GM12801 (cell line): ENCODE measurements at regions not wholly inside any gene's neighbourhood (a gene's known extent, or its start where the extent isn't known, plus 50 kb on each side); places are given as distances from the start of the nearest gene placed in this dataset.

ENCODE experiments used
- CTCF ChIP-seq: IDR thresholded peaks from one replicate; pipeline ENCODE4 v1.5.1; 2011; ENCODE audit warnings: control low read depth; ENCODE audit not compliant: insufficient read length; ENCODE audit errors: extremely low read depth

- TF ChIP-seq CTCF, result no peak
Measured at GRCh38 chr15:70526974-70527325, 236.4 kb downstream of the UACA start.

GRCh38 chr15:70526221-70526973 is 237.0 kb downstream of the UACA start:
- no peak for TF ChIP-seq CTCF

GRCh38 chr15:70525551-70525950 is 237.8 kb downstream of the UACA start:
- TF ChIP-seq CTCF, result no peak

- TF ChIP-seq CTCF, result no peak
Measured at GRCh38 chr15:70524470-70524869, 238.9 kb downstream of the UACA start.

- no peak for TF ChIP-seq CTCF
Measured at GRCh38 chr15:70523616-70524015, 239.7 kb downstream of the UACA start.

GRCh38 chr15:70523192-70523591 is 240.2 kb downstream of the UACA start:
- TF ChIP-seq CTCF, result no peak

- no peak for TF ChIP-seq CTCF
Measured at GRCh38 chr15:70522323-70522966, 240.9 kb downstream of the UACA start.
